ENCODE measurements at regions not wholly inside any gene's neighbourhood (a gene's known extent, or its start where the extent isn't known, plus 50 kb on each side); places are given as distances from the start of the nearest gene placed in this dataset.
"Not testable (repeated sequence)": the region's sequence is repeated elsewhere in the genome, so short reads cannot be mapped to it uniquely, and the experiment has no call there.

- H3K4me1 ChIP-seq, H3K27ac ChIP-seq: not testable (repeated sequence)
Observed at GRCh38 chr9:38910629-38911028, 190.7 kb upstream of the FAM240B start.

GRCh38 chr9:38904719-38905118 lies 184.8 kb upstream of the FAM240B start:
- ATAC-seq; H3K4me3 ChIP-seq; H3K36me3 ChIP-seq; H3K4me1 ChIP-seq; DNase-seq; H3K27me3 ChIP-seq; H3K9me3 ChIP-seq; H3K27ac ChIP-seq; intact Hi-C loops (cut with DNase I): not testable (repeated sequence)

More at GRCh38 chr9:38910629-38911028, 190.7 kb upstream of the FAM240B start:
- intact Hi-C loops (cut with DNase I); H3K27me3 ChIP-seq; DNase-seq; ATAC-seq; H3K36me3 ChIP-seq; H3K9me3 ChIP-seq; H3K4me3 ChIP-seq: not testable (repeated sequence)

- H3K27me3 ChIP-seq; H3K4me1 ChIP-seq; ATAC-seq; intact Hi-C loops (cut with DNase I); H3K36me3 ChIP-seq; H3K9me3 ChIP-seq; H3K27ac ChIP-seq; DNase-seq; H3K4me3 ChIP-seq: not testable (repeated sequence)
Observed at GRCh38 chr9:38901534-38902177, 181.7 kb upstream of the FAM240B start.

- H3K27me3 ChIP-seq; H3K9me3 ChIP-seq; H3K4me1 ChIP-seq; H3K4me3 ChIP-seq; ATAC-seq; H3K36me3 ChIP-seq; DNase-seq; intact Hi-C loops (cut with DNase I); H3K27ac ChIP-seq: not testable (repeated sequence)
Observed at GRCh38 chr9:38896404-38896803, 176.5 kb upstream of the FAM240B start.

- ATAC-seq; H3K4me3 ChIP-seq; H3K9me3 ChIP-seq; intact Hi-C loops (cut with DNase I); H3K36me3 ChIP-seq; H3K27me3 ChIP-seq; H3K4me1 ChIP-seq; H3K27ac ChIP-seq; DNase-seq: not testable (repeated sequence)
Observed at GRCh38 chr9:38895227-38895626, 175.3 kb upstream of the FAM240B start.

GRCh38 chr9:38892539-38893232 lies 172.8 kb upstream of the FAM240B start:
- H3K27ac ChIP-seq; H3K4me1 ChIP-seq; H3K27me3 ChIP-seq; H3K36me3 ChIP-seq; H3K9me3 ChIP-seq; H3K4me3 ChIP-seq; DNase-seq; intact Hi-C loops (cut with DNase I): not testable (repeated sequence)
- peak; percentile 50 for ATAC-seq

GRCh38 chr9:38886076-38886475 lies 166.1 kb upstream of the FAM240B start:
- H3K36me3 ChIP-seq; H3K4me1 ChIP-seq; H3K9me3 ChIP-seq; DNase-seq; intact Hi-C loops (cut with DNase I); H3K4me3 ChIP-seq; H3K27ac ChIP-seq; H3K27me3 ChIP-seq; ATAC-seq: not testable (repeated sequence)

- H3K36me3 ChIP-seq; intact Hi-C loops (cut with DNase I); H3K27me3 ChIP-seq; DNase-seq; H3K4me1 ChIP-seq; H3K4me3 ChIP-seq; H3K9me3 ChIP-seq; ATAC-seq; H3K27ac ChIP-seq: not testable (repeated sequence)
Observed at GRCh38 chr9:38875616-38876015, 155.7 kb upstream of the FAM240B start.

GRCh38 chr9:38871282-38871940 lies 151.5 kb upstream of the FAM240B start:
- ATAC-seq; DNase-seq; H3K27me3 ChIP-seq; H3K4me3 ChIP-seq; H3K27ac ChIP-seq; H3K9me3 ChIP-seq; intact Hi-C loops (cut with DNase I); H3K36me3 ChIP-seq; H3K4me1 ChIP-seq: not testable (repeated sequence)

GRCh38 chr9:38859827-38860226 lies 139.9 kb upstream of the FAM240B start:
- H3K27me3 ChIP-seq; DNase-seq; H3K4me3 ChIP-seq; H3K4me1 ChIP-seq; H3K27ac ChIP-seq; ATAC-seq; H3K9me3 ChIP-seq; H3K36me3 ChIP-seq; intact Hi-C loops (cut with DNase I): not testable (repeated sequence)

- H3K4me3 ChIP-seq; H3K36me3 ChIP-seq; H3K27ac ChIP-seq; ATAC-seq; H3K4me1 ChIP-seq; DNase-seq; H3K9me3 ChIP-seq; intact Hi-C loops (cut with DNase I); H3K27me3 ChIP-seq: not testable (repeated sequence)
Observed at GRCh38 chr9:38848966-38849365, 129.0 kb upstream of the FAM240B start.

GRCh38 chr9:38840213-38840612 lies 120.3 kb upstream of the FAM240B start:
- H3K9me3 ChIP-seq; ATAC-seq; DNase-seq; H3K27ac ChIP-seq; intact Hi-C loops (cut with DNase I); H3K4me1 ChIP-seq; H3K4me3 ChIP-seq; H3K27me3 ChIP-seq; H3K36me3 ChIP-seq: not testable (repeated sequence)

GRCh38 chr9:38833706-38834105 lies 113.8 kb upstream of the FAM240B start:
- H3K9me3 ChIP-seq; intact Hi-C loops (cut with DNase I); H3K36me3 ChIP-seq; H3K4me3 ChIP-seq; ATAC-seq; DNase-seq; H3K4me1 ChIP-seq; H3K27me3 ChIP-seq; H3K27ac ChIP-seq: not testable (repeated sequence)

All from left lung (tissue), 4 donors.